ENCODE measurements at regions not wholly inside any gene's neighbourhood (a gene's known extent, or its start where the extent isn't known, plus 50 kb on each side); places are given as distances from the start of the nearest gene placed in this dataset.
"Not testable (repeated sequence)": the region's sequence is repeated elsewhere in the genome, so short reads cannot be mapped to it uniquely, and the experiment has no call there.

- no peak for DNase-seq (ENCODE audit: insufficient read length, low spot score)
Measured at GRCh38 chr2:41129988-41130387, 678.1 kb upstream of the SLC8A1 start.

DNA sequence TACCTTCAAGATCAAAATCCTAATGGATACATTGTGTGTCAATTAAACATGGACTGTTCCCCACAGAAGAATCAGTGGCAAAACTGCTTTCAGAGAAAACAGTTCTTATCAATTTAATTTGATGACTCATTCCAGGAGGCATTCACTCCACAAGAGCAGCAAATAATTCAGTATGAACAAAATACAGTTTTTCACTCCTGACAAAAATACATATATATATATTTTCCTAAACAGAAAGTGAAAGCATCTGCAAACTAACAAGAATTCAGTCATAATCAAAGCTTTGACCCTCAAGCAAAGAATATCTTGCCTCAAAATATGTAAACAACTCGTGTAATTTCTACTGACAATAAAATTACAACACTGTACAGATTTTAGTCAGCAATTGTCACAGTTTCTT lies 685.1 kb upstream of the SLC8A1 start:
- DNase-seq (ENCODE audit: insufficient read length, low spot score) (no peak), FAIRE-seq (no peak)

More at GRCh38 chr2:41129988-41130387, 678.1 kb upstream of the SLC8A1 start:
- FAIRE-seq = no peak

- DNase-seq (ENCODE audit: insufficient read length, low spot score) = no peak
Measured at GRCh38 chr2:41141146-41141791, 689.4 kb upstream of the SLC8A1 start.

GRCh38 chr2:41142478-41142877 lies 690.6 kb upstream of the SLC8A1 start:
- FAIRE-seq = no peak
- DNase-seq (ENCODE audit: insufficient read length, low spot score) = no peak

More at GRCh38 chr2:41141146-41141791, 689.4 kb upstream of the SLC8A1 start:
- FAIRE-seq = no peak

GRCh38 chr2:41145066-41145465 lies 693.2 kb upstream of the SLC8A1 start:
- FAIRE-seq (no peak), DNase-seq (ENCODE audit: insufficient read length, low spot score) (no peak)

- FAIRE-seq (no peak), DNase-seq (ENCODE audit: insufficient read length, low spot score) (no peak)
Measured at GRCh38 chr2:41149054-41149453, 697.2 kb upstream of the SLC8A1 start.

DNA sequence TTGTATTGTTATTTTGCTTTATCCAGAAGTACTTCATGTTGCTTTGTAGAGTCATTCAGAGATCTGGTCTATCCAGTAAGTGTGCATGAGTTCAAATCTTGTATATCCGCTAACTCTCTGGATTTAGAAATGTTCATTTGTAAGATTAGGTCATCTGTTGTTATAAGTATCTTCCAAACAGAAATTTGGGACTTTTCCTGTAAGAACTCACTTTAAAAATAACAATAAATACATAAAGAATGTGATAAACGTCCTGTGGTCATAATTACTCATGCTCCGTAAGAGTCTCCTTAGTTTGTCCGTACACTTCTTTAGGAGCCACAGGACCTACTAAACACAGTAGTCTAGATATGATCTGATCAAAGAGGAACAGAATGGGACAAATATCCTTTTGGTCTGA lies 699.9 kb upstream of the SLC8A1 start:
- FAIRE-seq = no peak
- no peak for DNase-seq (ENCODE audit: insufficient read length, low spot score)

GRCh38 chr2:41152318-41152717 lies 700.4 kb upstream of the SLC8A1 start:
- DNase-seq (ENCODE audit: insufficient read length, low spot score) (no peak), FAIRE-seq (no peak)

DNA sequence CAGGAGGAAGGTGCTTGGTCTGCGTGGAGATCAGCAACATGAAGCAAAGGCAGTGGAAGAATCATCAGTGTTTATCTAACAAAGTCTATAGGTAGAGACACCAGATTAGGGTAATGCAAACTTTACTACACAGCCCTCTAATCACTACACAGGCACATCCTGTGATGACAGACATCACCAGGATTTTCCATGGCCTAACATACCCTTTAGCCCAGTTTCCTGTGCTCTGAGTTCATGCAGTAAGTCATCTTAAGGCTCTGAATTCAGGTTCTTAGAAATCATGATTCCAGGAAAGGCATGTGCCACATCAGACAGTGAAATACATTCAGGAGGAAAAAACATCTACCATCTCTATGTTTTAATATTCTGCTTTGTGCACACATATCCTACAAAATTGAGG lies 708.5 kb upstream of the SLC8A1 start:
- DNase-seq (ENCODE audit: insufficient read length, low spot score) (no peak), FAIRE-seq (no peak)

- DNase-seq (ENCODE audit: insufficient read length, low spot score) (no peak), FAIRE-seq (no peak)
Measured at GRCh38 chr2:41167014-41167413, 715.1 kb upstream of the SLC8A1 start.

DNA sequence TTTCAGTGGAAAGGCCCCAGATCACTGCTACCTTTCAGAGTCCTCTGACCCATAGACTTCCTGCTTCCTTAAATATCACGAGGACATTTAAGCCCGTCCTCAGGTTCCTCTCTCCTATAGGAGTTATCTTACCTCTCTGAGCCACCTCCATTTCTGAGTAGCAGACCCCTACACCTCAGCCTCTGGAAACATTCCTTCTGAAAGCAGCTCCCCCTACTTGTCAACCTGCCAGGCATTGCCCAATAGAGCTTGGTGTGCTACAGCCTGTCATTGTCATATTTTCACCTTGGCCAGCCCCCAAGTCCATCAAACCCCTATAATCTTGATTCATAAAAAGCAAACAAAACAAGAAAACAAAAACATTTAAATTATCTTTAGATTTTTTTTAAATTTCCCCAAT lies 717.9 kb upstream of the SLC8A1 start:
- FAIRE-seq = no peak

DNA sequence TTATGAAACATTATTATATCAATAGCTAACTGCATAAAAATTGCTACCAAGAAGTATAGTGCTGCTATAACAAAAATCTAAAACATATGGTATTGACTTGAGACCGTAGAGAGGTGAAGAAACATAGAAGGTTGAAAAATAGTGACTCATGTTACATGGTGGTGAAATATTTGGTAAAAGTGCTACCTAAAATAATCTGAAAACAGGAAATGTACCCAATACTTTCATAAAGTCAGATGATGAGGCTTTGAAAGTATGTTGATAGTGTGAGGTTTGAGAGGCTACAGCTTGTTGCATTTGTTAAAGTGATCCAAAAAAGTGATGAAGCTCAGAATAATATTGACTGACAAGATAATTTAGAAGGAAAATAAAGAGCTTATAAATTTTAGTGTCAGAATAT lies 718.7 kb upstream of the SLC8A1 start:
- DNase-seq (ENCODE audit: insufficient read length, low spot score) (no peak), FAIRE-seq (no peak)

More for the DNA sequence above, 717.9 kb upstream of the SLC8A1 start:
- DNase-seq (ENCODE audit: insufficient read length, low spot score) = no peak

- no peak for FAIRE-seq
- no peak for DNase-seq (ENCODE audit: insufficient read length, low spot score)
Measured at GRCh38 chr2:41180387-41180786, 728.5 kb upstream of the SLC8A1 start.

GRCh38 chr2:41182961-41183360 lies 731.1 kb upstream of the SLC8A1 start:
- FAIRE-seq = no peak
- no peak for DNase-seq (ENCODE audit: insufficient read length, low spot score)

- FAIRE-seq = no peak
- no peak for DNase-seq (ENCODE audit: insufficient read length, low spot score)
Measured at GRCh38 chr2:41187376-41188122, 735.7 kb upstream of the SLC8A1 start.

GRCh38 chr2:41194230-41194629 lies 742.3 kb upstream of the SLC8A1 start:
- no peak for DNase-seq (ENCODE audit: insufficient read length, low spot score)

DNA sequence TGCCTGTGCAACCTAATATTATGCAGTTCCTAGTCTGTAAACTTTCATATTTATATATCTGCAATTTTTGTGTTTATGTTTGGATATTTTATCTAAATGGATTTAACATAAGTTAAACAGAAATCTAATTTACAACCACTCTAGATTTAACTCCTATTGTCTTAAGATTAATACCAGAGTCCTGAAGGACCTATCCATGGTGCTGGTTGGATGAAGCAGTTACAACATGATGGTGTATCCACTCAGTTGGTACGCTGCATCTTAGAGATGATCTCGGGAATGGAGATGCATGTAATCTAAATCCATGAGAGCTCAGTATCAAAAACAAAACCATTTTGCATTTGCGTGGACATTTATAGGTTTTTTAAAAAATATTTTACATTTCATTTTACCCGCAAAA lies 745.9 kb upstream of the SLC8A1 start:
- FAIRE-seq = no peak
- no peak for DNase-seq (ENCODE audit: insufficient read length, low spot score)

More at GRCh38 chr2:41194230-41194629, 742.3 kb upstream of the SLC8A1 start:
- no peak for FAIRE-seq

- FAIRE-seq = no peak
- no peak for DNase-seq (ENCODE audit: insufficient read length, low spot score)
Measured at GRCh38 chr2:41199334-41199733, 747.4 kb upstream of the SLC8A1 start.

DNA sequence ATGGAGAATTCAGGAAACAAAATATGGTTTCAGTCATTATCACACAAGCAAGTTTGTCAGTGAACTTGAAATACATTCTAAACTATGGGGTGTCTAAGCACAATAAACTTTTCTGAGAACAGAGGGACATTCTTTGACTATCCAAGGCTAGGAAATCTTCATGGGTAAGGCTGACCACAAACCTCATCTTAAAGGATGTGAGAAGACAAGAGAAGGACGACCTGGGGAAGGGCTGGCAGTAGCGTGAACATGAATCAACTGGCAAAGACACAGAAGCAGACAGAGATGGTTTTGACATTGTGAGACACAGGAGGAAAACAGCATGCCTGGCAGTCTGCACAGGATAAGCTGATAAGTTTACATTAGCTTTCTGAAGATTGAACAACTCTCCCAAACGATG lies 752.4 kb upstream of the SLC8A1 start:
- DNase-seq (ENCODE audit: insufficient read length, low spot score) (no peak), FAIRE-seq (no peak)

GRCh38 chr2:41206004-41206403 lies 754.1 kb upstream of the SLC8A1 start:
- DNase-seq (ENCODE audit: insufficient read length, low spot score) = no peak
- no peak for FAIRE-seq

- FAIRE-seq = no peak
- no peak for DNase-seq (ENCODE audit: insufficient read length, low spot score)
Measured at GRCh38 chr2:41207578-41207977, 755.7 kb upstream of the SLC8A1 start.

DNA sequence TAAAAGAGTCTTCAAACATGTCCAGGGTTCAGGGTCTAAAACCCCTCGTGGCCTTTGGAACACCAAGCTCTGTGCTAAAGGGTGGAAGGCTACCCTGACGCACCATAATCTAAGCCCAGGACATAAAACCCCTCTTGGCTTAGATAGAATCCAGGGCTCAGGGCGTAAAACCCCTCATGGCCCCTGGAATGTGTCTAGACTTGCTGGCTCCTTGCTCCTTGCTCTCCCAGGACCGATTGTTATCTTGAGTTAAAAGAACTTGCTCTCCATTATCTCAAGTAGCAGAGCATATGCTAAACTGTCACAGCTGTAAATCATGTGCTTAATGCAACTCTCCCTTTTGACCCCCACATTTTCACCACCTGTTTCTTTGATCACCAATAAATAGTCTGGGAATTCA lies 758.1 kb upstream of the SLC8A1 start:
- FAIRE-seq; DNase-seq (ENCODE audit: insufficient read length, low spot score): not testable (repeated sequence)

All from GM19239 (cell line).